GM19043 (cell line): ENCODE measurements at regions not wholly inside any gene's neighbourhood (a gene's known extent, or its start where the extent isn't known, plus 50 kb on each side); places are given as distances from the start of the nearest gene placed in this dataset.

ENCODE experiments used
- ATAC-seq: cut with Tn5 transposase; IDR thresholded peaks from one replicate; pipeline ENCODE4 v1.9.1; 2021; ENCODE audit warnings: low read depth; ENCODE audit not compliant: unreplicated experiment

GRCh38 chr2:204012072-204012653 is 75.6 kb downstream of the ICOS start:
- ATAC-seq: no peak

- no peak for ATAC-seq
Observed at GRCh38 chr2:204015118-204015843, 78.7 kb downstream of the ICOS start.

- ATAC-seq: no peak
Observed at GRCh38 chr2:204018717-204019116, 82.2 kb downstream of the ICOS start.

- ATAC-seq: no peak
Observed at GRCh38 chr2:204019572-204020501, 83.3 kb downstream of the ICOS start.

GRCh38 chr2:204021290-204022081 is 84.9 kb downstream of the ICOS start:
- ATAC-seq: no peak

DNA sequence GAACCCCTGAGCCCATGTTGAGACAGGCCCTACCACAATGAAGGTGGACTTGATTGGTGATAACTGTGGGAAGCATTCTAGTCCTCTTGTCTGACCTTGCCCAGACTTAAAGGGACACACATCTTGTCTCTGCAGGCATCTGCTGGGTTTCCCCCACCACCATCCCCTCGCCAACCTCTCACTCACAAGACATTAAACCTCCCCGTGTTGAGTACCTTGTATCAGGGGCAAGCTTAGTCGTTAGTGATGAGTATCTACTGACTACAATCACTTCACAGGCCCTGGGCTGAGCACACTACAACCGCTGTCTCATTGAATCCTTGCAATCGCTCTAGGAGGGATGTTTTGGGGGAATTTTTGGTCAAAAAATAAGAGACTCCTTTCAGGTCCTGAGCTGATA is 86.0 kb downstream of the ICOS start:
- no peak for ATAC-seq

- no peak for ATAC-seq
Observed at GRCh38 chr2:204023088-204023487, 86.5 kb downstream of the ICOS start.

DNA sequence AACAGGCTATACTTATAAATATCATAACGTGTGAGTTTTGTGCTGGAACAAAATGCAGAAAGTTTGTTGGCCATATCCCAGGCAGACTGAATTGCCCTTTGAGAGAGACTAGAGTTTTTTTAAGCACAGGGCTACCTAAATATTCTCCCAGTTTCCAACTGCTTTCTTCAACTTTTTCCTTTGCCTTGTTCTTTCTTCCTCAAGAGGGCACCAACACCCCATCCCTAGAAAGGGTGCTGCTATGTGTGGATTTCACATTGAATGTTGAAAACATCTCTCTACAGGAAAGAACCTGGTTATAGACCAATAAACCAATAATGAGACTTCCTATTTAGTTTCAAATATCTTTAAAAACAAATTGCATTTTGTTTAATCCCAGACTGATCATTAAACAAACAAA is 87.9 kb downstream of the ICOS start:
- ATAC-seq: no peak

DNA sequence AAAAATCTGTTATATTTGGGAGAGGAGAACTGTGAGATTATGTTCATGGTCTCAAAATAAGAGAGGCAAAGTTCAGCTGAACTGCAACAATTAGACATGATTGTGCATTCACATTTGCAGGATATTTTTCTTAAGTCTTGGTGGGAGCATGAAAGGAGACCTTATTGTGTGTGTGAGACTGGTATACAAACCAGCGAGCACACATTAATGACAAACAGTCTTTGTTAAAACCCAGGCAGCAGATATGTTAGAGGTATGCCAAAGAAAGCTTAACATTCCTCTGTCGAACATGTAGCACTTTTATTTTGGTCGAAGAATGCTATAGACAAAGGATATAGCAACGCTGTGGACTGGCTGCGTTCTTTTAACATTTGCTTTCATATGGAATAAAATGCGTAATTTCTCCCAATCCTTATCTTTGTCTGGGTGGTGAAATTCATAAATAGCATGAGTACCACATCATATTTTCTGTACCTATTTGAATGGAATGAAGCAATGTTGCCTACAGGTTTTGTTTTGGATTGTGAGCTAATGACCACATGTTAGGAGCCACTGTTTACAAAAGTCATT is 88.4 kb downstream of the ICOS start:
- no peak for ATAC-seq

DNA sequence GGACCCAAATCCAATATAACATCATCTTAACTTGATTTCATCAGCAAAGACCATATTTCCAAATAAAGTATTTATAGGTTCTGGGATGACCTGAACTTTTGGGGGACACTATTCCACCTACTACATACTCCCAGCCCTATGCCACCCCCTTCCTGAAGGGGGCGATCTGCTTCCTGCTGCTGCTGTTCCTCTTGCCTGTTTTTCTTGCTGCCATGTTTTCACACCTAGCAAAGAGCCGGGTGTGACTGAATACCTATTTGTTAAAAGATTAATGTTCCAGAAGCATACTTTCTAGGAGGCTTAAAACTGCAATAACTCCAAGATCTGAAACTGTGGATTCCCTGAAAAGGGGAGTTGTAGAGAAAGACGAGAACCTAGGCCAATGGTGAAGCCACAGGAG is 89.7 kb downstream of the ICOS start:
- no peak for ATAC-seq

- peak; percentile 89 for ATAC-seq
Observed at GRCh38 chr2:204027091-204027490, 90.5 kb downstream of the ICOS start.

- no peak for ATAC-seq
Observed at GRCh38 chr2:204030322-204030721, 93.8 kb downstream of the ICOS start.

DNA sequence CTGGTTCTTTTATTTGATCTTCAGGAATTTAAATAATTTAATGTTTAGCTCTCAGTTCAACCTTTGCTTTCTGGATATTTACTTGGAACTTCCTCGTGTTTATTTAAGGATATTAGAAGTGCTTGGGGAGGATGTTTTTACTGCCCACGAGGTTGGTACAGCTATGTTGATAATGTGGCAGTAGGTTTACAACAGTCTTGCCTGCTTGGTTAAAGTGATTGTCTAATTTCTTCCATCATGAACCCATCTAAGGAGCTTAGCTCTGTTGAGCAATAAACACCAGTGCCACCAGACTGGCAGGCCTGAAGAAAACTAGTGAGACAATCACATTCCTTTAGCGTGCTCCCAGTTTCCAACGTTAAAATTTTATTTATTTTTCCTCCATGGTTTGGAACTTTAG is 94.5 kb downstream of the ICOS start:
- ATAC-seq: no peak

GRCh38 chr2:204032301-204032700 is 95.7 kb downstream of the ICOS start:
- ATAC-seq: no peak

DNA sequence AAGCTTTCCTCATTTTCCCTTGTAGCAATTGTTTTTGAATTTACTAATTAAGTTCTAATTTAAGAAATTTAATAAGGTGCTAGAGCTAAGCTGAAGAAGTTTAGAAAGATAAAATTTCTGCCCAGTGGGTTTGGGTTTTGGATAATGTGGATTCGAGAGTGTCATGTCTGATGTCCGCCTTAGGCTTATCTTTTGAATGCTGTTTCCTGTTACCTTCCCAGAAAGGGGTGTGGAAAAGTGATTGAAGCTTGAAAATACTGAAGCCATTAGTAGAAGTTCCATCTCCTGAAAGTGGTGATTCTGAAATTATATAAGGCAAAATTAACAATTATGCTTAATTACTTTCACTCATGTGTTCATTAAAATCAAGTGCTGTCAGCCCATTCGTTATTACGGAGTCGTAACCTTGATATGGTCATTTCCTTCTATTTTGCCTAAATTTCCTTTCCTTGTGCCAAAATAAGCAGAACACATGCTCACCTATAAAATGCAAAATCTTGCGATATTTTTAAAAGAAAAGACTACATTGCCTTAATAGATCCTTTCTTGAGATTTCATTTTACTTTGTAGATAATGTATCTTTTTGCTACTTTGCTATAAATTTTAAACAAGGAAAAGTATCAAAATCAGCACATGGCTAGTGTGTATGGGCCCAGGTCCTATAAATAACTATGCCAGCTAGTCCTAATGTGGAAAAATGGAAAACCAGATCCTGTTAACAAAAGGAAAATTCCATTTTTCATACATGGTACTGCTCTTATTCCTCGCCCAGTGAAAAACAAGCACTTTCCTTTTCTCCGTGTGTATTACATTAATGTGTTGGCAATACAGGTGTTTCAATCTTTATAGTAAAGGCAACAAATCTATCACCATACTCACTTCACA is 97.3 kb downstream of the ICOS start:
- no peak for ATAC-seq

DNA sequence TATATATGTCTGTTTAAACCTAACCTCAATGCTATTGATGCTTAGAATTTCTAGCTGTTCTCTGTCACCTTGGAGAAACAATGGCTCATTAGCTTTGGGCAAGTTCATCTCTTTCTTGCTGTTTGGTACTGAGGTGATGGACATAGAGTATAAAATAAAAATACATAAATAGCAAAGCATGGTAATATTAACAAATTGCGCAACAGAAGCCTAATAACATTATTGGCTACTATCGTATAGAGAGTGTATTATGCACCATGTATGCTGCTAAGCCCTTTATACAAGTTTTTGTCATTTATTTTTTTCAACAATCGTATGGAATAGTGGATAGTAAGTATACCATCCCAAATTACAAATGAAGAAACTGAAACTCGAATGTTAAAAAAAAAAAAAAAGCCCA is 100.1 kb downstream of the ICOS start:
- ATAC-seq: no peak

GRCh38 chr2:204037286-204037685 is 100.7 kb downstream of the ICOS start:
- ATAC-seq: no peak

- ATAC-seq: no peak
Observed at GRCh38 chr2:204039298-204039838, 102.8 kb downstream of the ICOS start.

GRCh38 chr2:204040016-204040415 is 103.5 kb downstream of the ICOS start:
- ATAC-seq: no peak
